ENCODE measurements at regions not wholly inside any gene's neighbourhood (a gene's known extent, or its start where the extent isn't known, plus 50 kb on each side); places are given as distances from the start of the nearest gene placed in this dataset.

- TF ChIP-seq HDAC2 (IDR thresholded peaks at IDR 0.05) (no peak), JUN (IDR thresholded peaks at IDR 0.05) (no peak), MAX (IDR thresholded peaks at IDR 0.05) (no peak), SMC3 (IDR thresholded peaks at IDR 0.05) (no peak), NPAS2 (CRISPR knock-in tag; IDR thresholded peaks at IDR 0.05; ENCODE audit: borderline replicate concordance) (no peak), MAFK (IDR thresholded peaks at IDR 0.05; ENCODE audit: partially characterized antibody) (no peak), RARB (CRISPR knock-in tag; IDR thresholded peaks at IDR 0.05) (no peak), FOSL2 (IDR thresholded peaks at IDR 0.05) (no peak), FOSL2 (CRISPR knock-in tag; IDR thresholded peaks at IDR 0.05) (no peak)
- TF ChIP-seq, protein P1, sequence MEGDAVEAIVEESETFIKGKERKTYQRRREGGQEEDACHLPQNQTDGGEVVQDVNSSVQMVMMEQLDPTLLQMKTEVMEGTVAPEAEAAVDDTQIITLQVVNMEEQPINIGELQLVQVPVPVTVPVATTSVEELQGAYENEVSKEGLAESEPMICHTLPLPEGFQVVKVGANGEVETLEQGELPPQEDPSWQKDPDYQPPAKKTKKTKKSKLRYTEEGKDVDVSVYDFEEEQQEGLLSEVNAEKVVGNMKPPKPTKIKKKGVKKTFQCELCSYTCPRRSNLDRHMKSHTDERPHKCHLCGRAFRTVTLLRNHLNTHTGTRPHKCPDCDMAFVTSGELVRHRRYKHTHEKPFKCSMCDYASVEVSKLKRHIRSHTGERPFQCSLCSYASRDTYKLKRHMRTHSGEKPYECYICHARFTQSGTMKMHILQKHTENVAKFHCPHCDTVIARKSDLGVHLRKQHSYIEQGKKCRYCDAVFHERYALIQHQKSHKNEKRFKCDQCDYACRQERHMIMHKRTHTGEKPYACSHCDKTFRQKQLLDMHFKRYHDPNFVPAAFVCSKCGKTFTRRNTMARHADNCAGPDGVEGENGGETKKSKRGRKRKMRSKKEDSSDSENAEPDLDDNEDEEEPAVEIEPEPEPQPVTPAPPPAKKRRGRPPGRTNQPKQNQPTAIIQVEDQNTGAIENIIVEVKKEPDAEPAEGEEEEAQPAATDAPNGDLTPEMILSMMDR (IDR thresholded peaks at IDR 0.05): no peak
These were observed 114.7 kb downstream of the MXRA5 start for GRCh38 chrX:3231766-3232165.

All from A549 (cell line).